Ectodermal cell (in vitro differentiated cells): ENCODE measurements at regions not wholly inside any gene's neighbourhood (a gene's known extent, or its start where the extent isn't known, plus 50 kb on each side); places are given as distances from the start of the nearest gene placed in this dataset.

Experiments used
- H3K27ac ChIP-seq: 2 replicates; pipeline ENCODE4 v1.7.0; 2013; ENCODE audit warnings: mild to moderate bottlenecking, low read depth, low read length; ENCODE audit not compliant: insufficient read depth, poor library complexity, severe bottlenecking
- H3K27me3 ChIP-seq: 2 replicates; pipeline ENCODE4 v1.7.0; 2013; ENCODE audit warnings: mild to moderate bottlenecking, low read length; ENCODE audit not compliant: insufficient read depth, control insufficient read depth, poor library complexity, severe bottlenecking
- H3K36me3 ChIP-seq: one replicate; pipeline ENCODE4 v1.7.0; 2013; ENCODE audit warnings: low read length; ENCODE audit not compliant: control insufficient read depth, insufficient read depth
- H3K4me1 ChIP-seq: one replicate; pipeline ENCODE4 v1.7.0; 2013; ENCODE audit warnings: low read length; ENCODE audit not compliant: control insufficient read depth, insufficient read depth
- H3K4me3 ChIP-seq: 2 replicates; pipeline ENCODE4 v1.7.0; 2013; ENCODE audit warnings: low read depth, low read length, control low read depth; ENCODE audit not compliant: insufficient read depth
- H3K9me3 ChIP-seq: 2 replicates; pipeline ENCODE4 v1.7.0; 2013; ENCODE audit warnings: mild to moderate bottlenecking, low read length, moderate library complexity; ENCODE audit not compliant: control insufficient read depth
- WGBS, 2 experiments: methylation state at CpG; one replicate each; pipeline ENCODE4 v1.1.7; 2013; ENCODE audit warnings: missing lambda C conversion rate in 2 of 2; 5-methylcytosine and 5-hydroxymethylcytosine counted together

GRCh38 chr18:10205151-10205550 is 249.3 kb upstream of the APCDD1 start:
- 87 to 93% methylated on average over 9 of the region's 9 CpGs for WGBS, 2 experiments
- Histone ChIP-seq H3K27me3 (no peaks in the 10 kb centered on the region), H3K4me3 (no peak overlapping the region), H3K36me3 (no peaks in the 10 kb centered on the region), H3K9me3 (no peaks in the 10 kb centered on the region), H3K4me1 (peaks cover 32% of the 10 kb centered on the region), H3K27ac (no peak overlapping the region)

DNA sequence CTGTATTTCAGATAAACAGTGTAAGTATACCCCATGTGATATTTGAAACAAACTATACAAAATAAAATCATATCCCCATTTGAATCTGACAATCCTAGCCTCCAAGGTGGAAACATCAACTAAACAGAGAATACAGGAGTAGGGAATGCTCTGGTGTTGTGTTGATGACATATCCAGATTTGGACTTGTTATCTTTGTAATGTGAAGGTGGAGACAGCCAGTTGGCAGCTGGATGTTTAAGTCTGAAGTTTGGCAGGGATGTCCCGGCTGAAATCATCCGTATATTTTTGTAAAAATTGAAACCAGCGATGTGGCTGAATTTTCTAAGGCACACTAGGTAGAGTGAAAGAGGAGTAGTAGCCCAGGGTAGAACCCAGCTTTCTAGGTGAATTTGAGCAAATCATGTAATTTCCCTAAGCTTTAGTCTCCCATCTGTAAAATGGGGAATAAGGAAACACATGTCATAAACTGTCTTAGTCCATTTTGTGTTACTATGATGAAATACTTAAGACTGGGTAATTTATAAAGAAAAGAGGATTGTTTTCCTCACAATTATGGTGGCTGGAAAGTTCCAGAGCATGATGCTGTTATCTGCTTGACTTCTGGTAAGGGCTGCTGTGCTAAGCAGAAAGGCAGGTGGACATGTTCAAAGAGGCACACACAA is 246.6 kb upstream of the APCDD1 start:
- H3K9me3 ChIP-seq = no peaks in the 10 kb centered on the region
- no peak overlapping the region for H3K4me3 ChIP-seq
- H3K36me3 ChIP-seq = no peaks in the 10 kb centered on the region
- no peak overlapping the region for H3K27ac ChIP-seq
- peaks cover 23% of the 10 kb centered on the region for H3K4me1 ChIP-seq
- no peaks in the 10 kb centered on the region for H3K27me3 ChIP-seq
- 64 to 67% methylated on average over 3 of the region's 3 CpGs for WGBS, 2 experiments

GRCh38 chr18:10209302-10209701 is 245.1 kb upstream of the APCDD1 start:
- Histone ChIP-seq H3K4me3 (no peak overlapping the region), H3K27me3 (no peaks in the 10 kb centered on the region), H3K27ac (no peak overlapping the region), H3K36me3 (no peaks in the 10 kb centered on the region), H3K4me1 (peaks cover 11% of the 10 kb centered on the region), H3K9me3 (no peaks in the 10 kb centered on the region)
- 94% methylated on average over 8 of the region's 8 CpGs for WGBS, 2 experiments

DNA sequence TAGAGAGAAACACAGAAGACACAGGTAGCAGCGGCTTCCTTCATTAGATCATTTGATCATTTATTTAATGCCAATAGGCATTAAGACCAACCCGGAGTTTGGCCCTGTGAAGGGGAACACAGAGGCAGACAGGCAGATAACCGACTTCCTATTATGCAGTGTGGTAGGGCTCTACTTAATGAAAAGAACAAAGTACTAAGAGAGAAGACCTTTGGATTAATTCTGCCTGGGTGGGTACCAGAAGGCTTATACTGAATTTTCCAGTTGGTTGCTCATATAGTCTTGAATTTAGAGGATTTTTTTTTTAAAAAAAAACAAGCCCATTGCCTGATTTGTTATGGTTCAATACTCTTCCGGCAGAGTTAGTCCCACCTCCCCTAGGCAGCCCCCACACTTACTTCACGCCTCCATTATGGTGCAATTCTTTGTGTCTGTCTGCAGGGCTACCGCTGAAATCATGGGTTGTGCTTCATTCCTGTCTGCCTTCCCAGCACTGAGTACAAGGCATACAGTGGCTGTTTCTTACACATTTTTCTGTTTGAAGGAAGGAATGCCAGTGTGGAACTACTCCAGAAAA is 244.3 kb upstream of the APCDD1 start:
- peaks cover 7% of the 10 kb centered on the region for H3K4me1 ChIP-seq
- no peak overlapping the region for H3K4me3 ChIP-seq
- H3K27me3 ChIP-seq = no peaks in the 10 kb centered on the region
- whole genome bisulfite sequencing, 2 experiments = 77 to 78% methylated on average over 5 to 6 of the region's 6 CpGs
- H3K27ac ChIP-seq = no peak overlapping the region
- H3K9me3 ChIP-seq = no peaks in the 10 kb centered on the region
- no peaks in the 10 kb centered on the region for H3K36me3 ChIP-seq

DNA sequence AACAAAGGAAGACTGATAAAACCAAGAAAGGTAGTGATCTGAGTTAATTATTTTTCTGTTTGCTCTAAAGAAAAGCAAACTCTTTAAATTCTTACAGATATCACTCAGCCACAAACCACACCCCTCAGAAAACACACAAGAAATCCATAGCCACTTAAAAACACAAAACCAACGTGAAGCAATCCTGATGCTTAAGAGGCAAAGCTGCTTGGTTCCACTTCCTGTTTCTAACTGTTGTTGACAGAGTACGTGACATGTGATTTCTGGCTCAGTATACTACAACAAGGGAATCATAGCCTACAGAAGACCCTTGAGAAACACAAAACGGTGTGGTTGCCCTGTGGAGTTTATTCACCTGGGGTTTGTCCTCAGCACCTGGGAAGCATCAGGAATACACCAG is 240.9 kb upstream of the APCDD1 start:
- Histone ChIP-seq H3K4me1 (peaks cover 2% of the 10 kb centered on the region), H3K27ac (no peak overlapping the region), H3K4me3 (no peak overlapping the region), H3K9me3 (no peaks in the 10 kb centered on the region), H3K27me3 (no peaks in the 10 kb centered on the region), H3K36me3 (no peaks in the 10 kb centered on the region)
- WGBS, 2 experiments = 79 to 81% methylated on average over 3 of the region's 3 CpGs

DNA sequence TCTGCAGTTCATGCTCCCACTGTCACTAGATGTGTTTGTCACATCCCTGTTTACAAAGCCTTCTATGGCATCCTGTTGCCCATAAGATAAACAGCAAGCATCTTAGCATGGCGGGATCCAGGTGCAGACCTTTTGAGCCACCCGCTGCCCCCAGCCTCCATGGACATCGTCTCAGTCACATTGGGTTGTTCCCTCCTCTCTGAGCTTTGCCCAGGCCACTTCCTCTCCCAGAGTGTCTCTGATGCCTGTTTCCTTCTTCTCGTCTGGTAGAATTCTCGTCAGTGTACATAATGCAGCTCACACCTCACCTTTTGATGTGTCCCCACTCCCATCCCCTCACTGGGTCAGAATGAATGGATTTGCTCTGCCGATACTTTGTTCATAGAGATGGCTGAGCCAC is 239.0 kb upstream of the APCDD1 start:
- no peak overlapping the region for H3K4me3 ChIP-seq
- H3K9me3 ChIP-seq = no peaks in the 10 kb centered on the region
- no peaks in the 10 kb centered on the region for H3K36me3 ChIP-seq
- no peaks in the 10 kb centered on the region for H3K27me3 ChIP-seq
- WGBS, 2 experiments = 95 to 96% methylated on average over 6 of the region's 6 CpGs
- no peaks in the 10 kb centered on the region for H3K4me1 ChIP-seq
- no peak overlapping the region for H3K27ac ChIP-seq

DNA sequence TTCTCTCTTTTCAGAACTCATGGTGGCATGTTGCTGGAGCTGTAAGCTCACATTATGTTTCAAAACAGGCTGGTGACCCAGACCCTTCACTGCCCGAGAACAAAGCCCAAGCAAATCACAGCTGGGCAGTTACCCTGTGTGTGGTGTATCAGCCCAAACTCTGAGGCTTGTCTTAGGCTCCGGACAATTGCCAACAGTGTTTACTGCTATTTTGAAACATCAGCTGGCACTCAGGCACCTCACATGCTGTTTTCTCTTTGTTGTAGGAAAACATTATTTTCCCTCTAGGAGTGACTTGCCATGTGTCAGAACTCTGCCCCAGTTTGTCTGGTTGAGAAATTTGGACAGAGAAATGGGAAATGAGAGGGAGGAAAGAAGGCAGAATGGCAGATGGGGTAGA is 237.6 kb upstream of the APCDD1 start:
- H3K9me3 ChIP-seq = no peaks in the 10 kb centered on the region
- H3K4me3 ChIP-seq = no peak overlapping the region
- no peaks in the 10 kb centered on the region for H3K36me3 ChIP-seq
- H3K27ac ChIP-seq = no peak overlapping the region
- H3K27me3 ChIP-seq = no peaks in the 10 kb centered on the region
- H3K4me1 ChIP-seq = no peaks in the 10 kb centered on the region
- 94 to 95% methylated on average over 2 of the region's 2 CpGs for WGBS, 2 experiments

- Histone ChIP-seq H3K36me3 (no peaks in the 10 kb centered on the region), H3K4me1 (no peaks in the 10 kb centered on the region), H3K9me3 (no peaks in the 10 kb centered on the region), H3K27ac (no peak overlapping the region), H3K4me3 (no peak overlapping the region), H3K27me3 (no peaks in the 10 kb centered on the region)
- WGBS, 2 experiments = 95 to 96% methylated on average over 2 of the region's 2 CpGs
Measured at GRCh38 chr18:10217211-10217610, 237.2 kb upstream of the APCDD1 start.

DNA sequence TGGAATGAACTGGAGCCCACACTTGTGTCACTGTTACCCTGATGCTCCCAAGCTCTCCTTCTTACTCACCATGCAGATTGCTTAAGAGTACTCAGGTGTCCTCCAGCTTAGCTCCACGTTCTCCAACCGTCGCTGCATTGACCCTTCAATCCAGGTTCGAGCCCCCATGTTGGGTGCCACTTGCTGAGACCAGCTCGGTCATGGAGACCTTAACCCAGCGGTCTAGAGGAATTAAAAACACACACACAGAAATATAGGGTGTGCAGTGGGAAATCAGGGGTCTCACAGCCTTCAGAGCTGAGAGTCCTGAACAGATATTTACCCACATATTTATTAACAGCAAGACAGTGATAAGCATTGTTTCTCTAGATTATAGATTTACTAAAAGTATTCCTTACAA is 229.1 kb upstream of the APCDD1 start:
- Histone ChIP-seq H3K36me3 (no peaks in the 10 kb centered on the region), H3K4me1 (no peaks in the 10 kb centered on the region), H3K4me3 (no peak overlapping the region), H3K9me3 (no peaks in the 10 kb centered on the region), H3K27ac (no peak overlapping the region), H3K27me3 (no peaks in the 10 kb centered on the region)
- 97 to 98% methylated on average over 6 of the region's 6 CpGs for WGBS, 2 experiments

DNA sequence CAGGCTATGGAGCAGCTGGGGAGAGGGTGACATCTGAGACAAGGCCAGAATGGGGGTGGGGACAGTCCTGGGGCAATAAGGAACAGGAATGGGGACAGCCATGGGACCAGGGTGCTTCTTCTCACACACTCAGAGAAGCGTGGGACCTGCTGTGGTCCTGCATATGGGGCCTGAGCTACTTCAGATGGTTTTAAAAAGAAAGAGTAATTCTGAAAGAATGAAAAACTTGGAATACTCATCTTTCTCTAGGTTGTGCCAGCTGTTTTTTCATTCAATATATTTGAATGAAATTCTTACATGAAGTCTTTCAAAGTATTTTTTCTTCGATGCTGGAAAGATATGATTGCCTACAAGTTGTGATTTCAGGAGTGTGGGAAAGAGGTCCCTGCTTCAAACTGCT is 227.5 kb upstream of the APCDD1 start:
- Histone ChIP-seq H3K9me3 (no peaks in the 10 kb centered on the region), H3K27ac (no peak overlapping the region), H3K4me1 (no peaks in the 10 kb centered on the region), H3K4me3 (no peak overlapping the region), H3K36me3 (no peaks in the 10 kb centered on the region), H3K27me3 (no peaks in the 10 kb centered on the region)
- 87 to 100% methylated on average over 2 of the region's 2 CpGs for WGBS, 2 experiments
